CD4-positive, alpha-beta T cell (primary cell): ENCODE measurements at regions not wholly inside any gene's neighbourhood (a gene's known extent, or its start where the extent isn't known, plus 50 kb on each side); places are given as distances from the start of the nearest gene placed in this dataset.

Experiments
- ATAC-seq: fragments of 200-7000 bp; cut with Tn5 transposase; one replicate; pipeline ENCODE4 v1.10.0; 2022; ENCODE audit warnings: mild to moderate bottlenecking; ENCODE audit not compliant: poor library complexity
- CTCF ChIA-PET: fragments of 350-600 bp; sonication (Branson Sonifier 250); formaldehyde crosslinking; loops from one replicate; lab custom pipeline; 2021; ENCODE audit warnings: antibody characterized with exemption, inconsistent platforms; lab: Charles Lee
- POLR2A ChIA-PET: fragments of 350-600 bp; sonication (Branson Sonifier 250); formaldehyde crosslinking; loops from one replicate; lab custom pipeline; 2021; ENCODE audit warnings: antibody characterized with exemption, inconsistent platforms; lab: Charles Lee
- DNase-seq, 14 experiments: peaks; one replicate each; pipeline ENCODE4 v3.0.0-alpha.2; 2013 to 2020; ENCODE audit warnings: mixed read lengths in 2 of 14
- H3K27ac ChIP-seq, 2 donors: one replicate each; pipeline versions ENCODE4 v1.5.1 to v1.7.0; 2013; ENCODE audit warnings: low read length in 2 of 2, low read depth in 1 of 2, mild to moderate bottlenecking in 1 of 2
- H3K27me3 ChIP-seq, 2 experiments: 1 replicate in 1 of 2; 2 replicates in 1 of 2; pipeline versions ENCODE4 v1.6.1 to v1.7.0; 2013; ENCODE audit warnings: low read length in 2 of 2, control low read depth in 1 of 2, mild to moderate bottlenecking in 1 of 2, moderate library complexity in 1 of 2; ENCODE audit not compliant: insufficient read depth in 2 of 2, control insufficient read depth in 1 of 2
- H3K36me3 ChIP-seq: one replicate; pipeline ENCODE4 v1.6.1; 2013; ENCODE audit warnings: low read length, control low read depth; ENCODE audit not compliant: insufficient read depth
- H3K4me1 ChIP-seq: one replicate; pipeline ENCODE4 v1.6.1; 2013; ENCODE audit warnings: low read length, control low read depth; ENCODE audit not compliant: insufficient read depth
- H3K4me3 ChIP-seq: one replicate; pipeline ENCODE4 v1.5.1; 2013; ENCODE audit warnings: mild to moderate bottlenecking, low read length, moderate library complexity
- H3K9me3 ChIP-seq, 2 experiments: 1 replicate in 1 of 2; 2 replicates in 1 of 2; pipeline versions ENCODE4 v1.6.1 to v1.7.0; 2013; ENCODE audit warnings: low read length in 2 of 2, mild to moderate bottlenecking in 2 of 2, control low read depth in 1 of 2, moderate library complexity in 1 of 2; ENCODE audit not compliant: control insufficient read depth in 1 of 2, insufficient read depth in 1 of 2
- H3K27ac Mint-ChIP-seq: one replicate; pipeline ENCODE4 v1.8.0; 2020; ENCODE audit warnings: mixed read lengths
- H3K27me3 Mint-ChIP-seq: one replicate; pipeline ENCODE4 v1.8.0; 2021; ENCODE audit warnings: mixed read lengths
- H3K36me3 Mint-ChIP-seq: one replicate; pipeline ENCODE4 v1.8.0; 2021; ENCODE audit warnings: low read depth, mixed read lengths
- H3K4me1 Mint-ChIP-seq: one replicate; pipeline ENCODE4 v1.8.0; 2021; ENCODE audit warnings: low read depth, mixed read lengths
- H3K4me3 Mint-ChIP-seq: one replicate; pipeline ENCODE4 v1.8.0; 2020; ENCODE audit warnings: mild to moderate bottlenecking, mixed read lengths
- H3K9me3 Mint-ChIP-seq: one replicate; pipeline ENCODE4 v1.8.0; 2020; ENCODE audit warnings: mixed read lengths
- CTCF ChIP-seq: fragments of 200-600 bp; IDR thresholded peaks from one replicate; pipeline ENCODE4 v1.8.0; 2022; ENCODE audit warnings: antibody characterized with exemption, mild to moderate bottlenecking
- intact Hi-C, 2 experiments: fragments of 100-400 bp; cut with DNase I in 1 of 2; cut with micrococcal nuclease in 1 of 2; formaldehyde crosslinking; loops; one replicate each; pipeline versions ENCODE4 v1.15.1 to v1.9.0; 2023 to 2025; cut with DNase I, micrococcal nuclease

DNA sequence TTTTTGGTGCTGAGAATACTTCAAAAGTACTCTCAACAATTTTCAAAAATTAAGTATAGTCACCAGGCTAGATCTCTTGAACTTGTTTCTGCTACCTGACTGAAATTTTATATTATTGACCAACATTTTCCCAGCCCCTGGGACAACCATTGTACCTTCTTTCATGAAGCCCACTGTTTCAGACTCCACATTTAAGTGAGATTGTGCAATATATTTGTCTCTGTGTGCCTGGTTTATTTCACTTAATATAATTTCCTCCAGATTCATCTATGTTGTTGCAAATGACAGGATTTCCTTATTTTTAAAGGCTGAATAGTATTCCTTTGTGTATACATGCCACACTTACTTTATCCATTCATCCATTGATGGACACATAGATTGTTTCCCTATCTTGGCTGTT, 354.2 kb upstream of the VRK2 start:
- no peaks in the 10 kb centered on the region for H3K9me3 ChIP-seq
- no peaks in the 10 kb centered on the region for H3K27me3 ChIP-seq
- no peak overlapping the region for H3K4me3 ChIP-seq
- Mint-ChIP-seq H3K9me3 (peaks cover 10% of the 10 kb centered on the region), H3K4me1 (no peaks in the 10 kb centered on the region), H3K4me3 (no peak overlapping the region), H3K27me3 (no peaks in the 10 kb centered on the region), H3K36me3 (no peaks in the 10 kb centered on the region), H3K27ac (no peak overlapping the region)
- no peaks in the 10 kb centered on the region for H3K4me1 ChIP-seq
- ChIA-PET POLR2A (no interaction called here), CTCF (no interaction called here)
- no peaks in the 10 kb centered on the region for H3K36me3 ChIP-seq
- H3K27ac ChIP-seq: no peak overlapping the region
- DNase-seq (no peak), ATAC-seq (no peak)
- no peak for TF ChIP-seq CTCF
- intact Hi-C loops: no loop called here

DNA sequence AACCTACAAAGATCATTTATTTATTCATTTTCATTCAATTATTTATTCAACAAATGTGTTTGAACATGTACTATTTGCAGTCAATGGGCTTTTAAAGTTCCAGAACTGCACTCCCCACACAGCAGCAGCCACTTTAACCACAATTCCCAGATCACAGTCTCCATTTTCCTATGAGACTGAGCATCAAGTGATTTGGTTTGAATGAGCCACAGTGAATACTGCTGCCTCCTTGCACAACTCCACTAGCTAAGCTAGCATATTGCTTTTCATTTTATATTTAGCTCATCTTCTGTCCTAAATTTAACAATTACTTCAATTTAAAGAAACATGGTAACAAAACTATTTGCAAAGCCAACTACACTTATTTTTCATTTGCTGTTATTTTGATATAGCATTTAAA, 353.4 kb upstream of the VRK2 start:
- no peak for TF ChIP-seq CTCF
- Histone ChIP-seq H3K36me3 (no peaks in the 10 kb centered on the region), H3K4me3 (no peak overlapping the region), H3K27ac (no peak overlapping the region), H3K9me3 (no peaks in the 10 kb centered on the region), H3K4me1 (no peaks in the 10 kb centered on the region), H3K27me3 (no peaks in the 10 kb centered on the region)
- DNase-seq: no peak
- H3K4me1 Mint-ChIP-seq: no peaks in the 10 kb centered on the region
- peaks cover 10% of the 10 kb centered on the region for H3K9me3 Mint-ChIP-seq
- H3K27ac Mint-ChIP-seq: no peak overlapping the region
- no peak overlapping the region for H3K4me3 Mint-ChIP-seq
- H3K27me3 Mint-ChIP-seq: no peaks in the 10 kb centered on the region
- ATAC-seq: no peak
- intact Hi-C loops: no loop called here
- ChIA-PET POLR2A (no interaction called here), CTCF (no interaction called here)
- H3K36me3 Mint-ChIP-seq: no peaks in the 10 kb centered on the region

DNA sequence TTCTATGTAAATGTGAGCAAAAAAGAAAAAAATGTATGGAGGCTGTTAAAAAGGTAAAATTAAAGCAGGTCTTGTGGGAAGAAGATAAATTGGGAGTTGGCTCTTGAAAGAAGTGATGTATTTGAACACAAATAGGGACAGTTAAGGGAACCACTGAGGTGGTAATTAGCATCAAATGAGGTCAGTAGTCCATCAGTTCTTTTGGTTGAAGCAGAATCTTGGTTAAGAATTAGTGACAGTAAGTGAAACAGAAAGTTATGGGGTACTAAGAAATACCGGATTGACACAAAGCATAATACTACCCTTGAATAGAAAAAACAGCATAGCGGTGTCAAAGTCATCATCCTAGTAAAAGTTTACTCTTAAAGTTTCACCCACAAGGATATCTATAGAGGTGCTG, 352.6 kb upstream of the VRK2 start:
- DNase-seq: no peak
- H3K36me3 Mint-ChIP-seq: no peaks in the 10 kb centered on the region
- no peak for ATAC-seq
- no peak overlapping the region for H3K4me3 Mint-ChIP-seq
- peaks cover 6% of the 10 kb centered on the region for H3K9me3 Mint-ChIP-seq
- Histone ChIP-seq H3K4me1 (no peaks in the 10 kb centered on the region), H3K4me3 (no peak overlapping the region), H3K9me3 (no peaks in the 10 kb centered on the region), H3K27me3 (no peaks in the 10 kb centered on the region), H3K27ac (no peak overlapping the region), H3K36me3 (no peaks in the 10 kb centered on the region)
- no peaks in the 10 kb centered on the region for H3K4me1 Mint-ChIP-seq
- ChIA-PET POLR2A (no interaction called here), CTCF (no interaction called here)
- TF ChIP-seq CTCF: no peak
- no peaks in the 10 kb centered on the region for H3K27me3 Mint-ChIP-seq
- intact Hi-C loops: no loop called here
- no peak overlapping the region for H3K27ac Mint-ChIP-seq
